ENCODE measurements at regions not wholly inside any gene's neighbourhood (a gene's known extent, or its start where the extent isn't known, plus 50 kb on each side); places are given as distances from the start of the nearest gene placed in this dataset.

- Histone ChIP-seq H3K27ac (ENCODE audit: low read depth, low read length) (no peak overlapping the region), H3K4me1 (ENCODE audit: control insufficient read depth, low read length) (peaks cover 11% of the 10 kb centered on the region), H4K20me1 (ENCODE audit: control insufficient read depth, insufficient read depth, low read depth, low read length) (no peaks in the 10 kb centered on the region), H3F3A (ENCODE audit: control insufficient read depth, insufficient read depth) (no peaks in the 10 kb centered on the region), H3K79me2 (ENCODE audit: control insufficient read depth, low read length) (no peaks in the 10 kb centered on the region), H3K9me3 (ENCODE audit: control insufficient read depth, insufficient read depth, low read length) (no peaks in the 10 kb centered on the region), H3K27me3 (ENCODE audit: control insufficient read depth, low read length) (no peaks in the 10 kb centered on the region), H3K4me2 (ENCODE audit: low read length) (peak overlapping the region; percentile 43), H3K4me3 (ENCODE audit: low read length) (no peak overlapping the region), H3K9me2 (replicated peaks; ENCODE audit: control insufficient read depth, low read length) (no peaks in the 10 kb centered on the region), H3K36me3 (ENCODE audit: control insufficient read depth, low read length) (no peaks in the 10 kb centered on the region)
- TF ChIP-seq EZH2phosphoT487 (IDR thresholded peaks at IDR 0.05; ENCODE audit: borderline replicate concordance, low read length) (no peak), CTCF (IDR thresholded peaks at IDR 0.05; ENCODE audit: low read depth, low read length, poor library complexity, severe bottlenecking) (no peak)
Measured at GRCh38 chr3:159922861-159923312, 65.7 kb upstream of the IL12A start.

- Histone ChIP-seq H3K79me2 (ENCODE audit: control insufficient read depth, low read length) (no peaks in the 10 kb centered on the region), H3K27ac (ENCODE audit: low read depth, low read length) (no peak overlapping the region), H3K9me3 (ENCODE audit: control insufficient read depth, insufficient read depth, low read length) (no peaks in the 10 kb centered on the region), H3K9me2 (replicated peaks; ENCODE audit: control insufficient read depth, low read length) (no peaks in the 10 kb centered on the region), H3K4me1 (ENCODE audit: control insufficient read depth, low read length) (peaks cover 11% of the 10 kb centered on the region), H3F3A (ENCODE audit: control insufficient read depth, insufficient read depth) (no peaks in the 10 kb centered on the region), H3K4me2 (ENCODE audit: low read length) (peak overlapping the region; percentile 43), H3K36me3 (ENCODE audit: control insufficient read depth, low read length) (no peaks in the 10 kb centered on the region), H3K4me3 (ENCODE audit: low read length) (no peak overlapping the region), H4K20me1 (ENCODE audit: control insufficient read depth, insufficient read depth, low read depth, low read length) (no peaks in the 10 kb centered on the region), H3K27me3 (ENCODE audit: control insufficient read depth, low read length) (no peaks in the 10 kb centered on the region)
- TF ChIP-seq CTCF (IDR thresholded peaks at IDR 0.05; ENCODE audit: low read depth, low read length, poor library complexity, severe bottlenecking) (no peak), EZH2phosphoT487 (IDR thresholded peaks at IDR 0.05; ENCODE audit: borderline replicate concordance, low read length) (no peak)
Measured at GRCh38 chr3:159923336-159923735, 65.3 kb upstream of the IL12A start.

GRCh38 chr3:159923956-159924355 lies 64.7 kb upstream of the IL12A start:
- Histone ChIP-seq H3K9me3 (ENCODE audit: control insufficient read depth, insufficient read depth, low read length) (no peaks in the 10 kb centered on the region), H3K4me3 (ENCODE audit: low read length) (no peak overlapping the region), H3K79me2 (ENCODE audit: control insufficient read depth, low read length) (no peaks in the 10 kb centered on the region), H3K4me1 (ENCODE audit: control insufficient read depth, low read length) (peaks cover 11% of the 10 kb centered on the region), H3K27ac (ENCODE audit: low read depth, low read length) (no peak overlapping the region), H3K27me3 (ENCODE audit: control insufficient read depth, low read length) (no peaks in the 10 kb centered on the region), H3K4me2 (ENCODE audit: low read length) (no peak overlapping the region), H3K36me3 (ENCODE audit: control insufficient read depth, low read length) (no peaks in the 10 kb centered on the region), H3F3A (ENCODE audit: control insufficient read depth, insufficient read depth) (no peaks in the 10 kb centered on the region), H3K9me2 (replicated peaks; ENCODE audit: control insufficient read depth, low read length) (no peaks in the 10 kb centered on the region), H4K20me1 (ENCODE audit: control insufficient read depth, insufficient read depth, low read depth, low read length) (no peaks in the 10 kb centered on the region)
- TF ChIP-seq CTCF (IDR thresholded peaks at IDR 0.05; ENCODE audit: low read depth, low read length, poor library complexity, severe bottlenecking) (no peak), EZH2phosphoT487 (IDR thresholded peaks at IDR 0.05; ENCODE audit: borderline replicate concordance, low read length) (no peak)

All from DOHH2 (cell line).